NCI-H2107 treated with DMSO at 0.1 percent for 48 hours (cell line): ENCODE measurements at regions not wholly inside any gene's neighbourhood (a gene's known extent, or its start where the extent isn't known, plus 50 kb on each side); places are given as distances from the start of the nearest gene placed in this dataset.
"Not testable (repeated sequence)": the region's sequence is repeated elsewhere in the genome, so short reads cannot be mapped to it uniquely, and the experiment has no call there.

Source experiments
- DNase-seq: peaks from one replicate; lab custom pipeline; 2025; ENCODE audit not compliant: unreplicated experiment; lab: John Stamatoyannopoulos, UW

DNA sequence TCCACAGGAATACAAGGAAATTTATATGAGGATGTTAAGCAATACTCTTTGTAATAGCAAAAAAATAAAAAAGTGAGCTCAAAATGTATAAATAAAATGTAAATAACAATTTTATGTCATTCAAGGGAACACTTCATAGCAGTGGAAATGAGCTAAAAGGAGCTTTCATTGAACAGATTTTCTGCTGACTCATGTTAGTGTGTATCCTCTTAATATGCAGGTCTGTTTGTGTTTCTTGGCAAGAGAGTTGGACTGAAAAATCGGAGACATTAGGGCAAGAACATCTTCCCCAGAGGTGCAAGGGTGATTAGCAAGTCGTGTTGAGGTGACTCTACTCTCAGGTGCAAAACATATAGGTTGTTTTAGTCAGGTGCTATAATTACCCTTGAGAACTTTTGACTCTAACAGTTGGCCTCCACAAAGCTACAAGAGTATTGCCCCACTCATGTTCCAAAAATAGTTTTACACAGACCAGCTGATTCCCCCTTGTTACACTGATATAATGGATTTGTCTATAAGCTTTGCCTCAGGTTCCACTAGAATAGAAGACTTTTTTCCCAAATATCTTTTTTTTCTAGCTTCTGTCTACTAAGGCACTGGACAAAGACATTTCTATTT is 702.9 kb downstream of the TENT5A start:
- DNase-seq = no peak

DNA sequence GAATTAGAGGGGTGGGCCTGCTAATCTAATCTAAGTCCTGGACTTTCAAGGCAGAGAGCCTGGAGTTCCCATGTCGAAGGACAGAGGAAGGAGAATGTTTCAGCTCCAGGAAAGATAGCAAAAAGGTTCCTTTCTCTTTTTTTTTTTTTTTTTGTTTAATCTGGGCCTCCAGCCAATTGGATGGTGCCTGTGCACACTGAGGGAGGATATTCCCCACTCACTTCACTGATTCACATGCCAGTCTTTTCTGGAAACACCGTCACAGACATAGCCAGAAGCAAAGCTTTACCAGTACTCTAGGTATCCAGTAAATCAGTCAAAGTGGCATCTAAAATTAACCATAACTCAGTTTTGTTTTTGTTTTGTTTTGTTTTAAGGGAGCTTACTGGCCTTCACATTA is 721.1 kb downstream of the TENT5A start:
- DNase-seq = no peak

DNA sequence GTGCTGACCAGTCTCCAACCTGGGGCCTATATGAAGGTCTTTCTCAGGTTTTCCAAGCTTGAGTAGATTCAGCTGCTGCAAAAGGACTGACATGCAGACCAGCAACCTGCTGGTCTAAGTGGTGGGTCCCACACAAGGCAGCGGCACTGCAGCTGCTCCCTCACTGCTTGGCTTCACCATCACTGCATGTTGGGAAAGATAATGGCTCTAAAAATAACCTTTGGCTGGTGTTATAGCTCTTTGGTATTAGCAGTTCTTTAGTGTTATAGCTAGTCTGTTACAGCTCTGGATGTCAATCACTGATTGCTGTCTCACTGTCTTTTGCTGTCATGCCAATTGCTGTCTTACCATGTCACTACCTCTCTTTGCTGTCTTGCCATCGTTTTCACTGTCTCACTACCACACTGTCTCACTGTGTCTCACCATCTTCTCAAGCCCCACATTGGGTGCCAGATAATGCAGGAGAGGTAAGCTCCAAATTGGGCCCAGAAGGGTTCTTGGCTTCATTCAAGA is 726.4 kb downstream of the TENT5A start:
- DNase-seq = no peak

DNA sequence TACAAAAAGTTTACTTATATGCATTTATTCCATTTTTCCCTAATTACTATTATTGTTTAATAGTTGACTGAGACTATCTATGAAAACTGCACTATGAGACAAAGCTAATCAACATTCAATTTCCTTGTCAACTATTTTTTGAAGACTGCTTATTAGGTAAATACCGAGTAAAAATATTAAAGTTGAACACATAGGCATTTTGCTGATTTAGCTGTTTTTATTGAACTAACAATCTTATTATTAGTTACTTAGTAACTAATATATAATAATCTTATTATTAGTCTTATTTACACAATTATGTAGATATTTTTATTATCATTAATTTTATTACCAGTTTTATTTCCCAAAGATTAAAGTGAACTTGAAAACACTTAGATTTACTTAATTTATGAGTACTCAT is 728.8 kb downstream of the TENT5A start:
- DNase-seq = no peak

DNA sequence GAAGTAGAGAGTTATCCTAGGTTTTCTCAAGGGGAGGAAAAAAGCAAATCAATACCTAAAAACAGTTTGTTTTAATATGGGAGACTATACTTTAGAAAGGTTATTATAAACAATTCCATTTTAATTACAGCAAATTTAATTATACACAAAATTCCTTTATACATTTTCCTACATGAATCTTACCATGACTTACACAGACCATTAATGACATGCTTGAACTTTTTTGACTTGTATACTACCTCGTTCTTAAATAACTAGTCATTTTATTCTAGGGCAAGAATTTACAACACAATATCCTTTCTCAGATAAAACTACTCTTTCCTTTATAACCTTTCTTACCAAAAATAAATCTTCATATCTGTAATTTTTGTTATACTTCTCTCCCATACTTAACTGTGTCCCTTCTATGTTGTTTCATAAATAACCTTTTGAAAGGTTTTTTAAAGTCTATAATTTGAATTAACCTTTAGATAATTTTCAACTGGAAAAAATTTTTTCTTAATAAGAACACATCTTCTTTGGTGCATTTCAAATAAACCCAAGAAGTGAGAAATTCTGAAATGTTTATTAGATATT is 729.4 kb downstream of the TENT5A start:
- no peak for DNase-seq

DNA sequence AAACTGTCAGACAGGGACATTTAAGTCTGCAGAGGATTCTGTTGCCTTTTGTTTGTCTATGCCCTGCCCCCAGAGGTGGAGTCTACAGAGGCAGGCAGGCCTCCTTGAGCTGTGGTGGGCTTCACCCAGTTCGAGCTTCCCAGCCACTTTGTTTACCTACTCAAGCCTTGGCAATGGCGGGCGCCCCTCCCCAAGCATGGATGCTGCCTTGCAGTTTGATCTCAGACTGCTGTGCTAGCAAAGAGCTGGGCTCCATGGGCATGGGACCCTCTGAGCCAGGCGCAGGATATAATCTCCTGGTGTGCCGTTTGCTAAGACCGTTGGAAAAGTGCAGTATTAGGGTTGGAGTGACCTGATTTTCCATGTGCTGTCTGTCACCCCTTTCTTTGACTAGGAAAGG is 734.9 kb downstream of the TENT5A start:
- DNase-seq = not testable (repeated sequence)

DNA sequence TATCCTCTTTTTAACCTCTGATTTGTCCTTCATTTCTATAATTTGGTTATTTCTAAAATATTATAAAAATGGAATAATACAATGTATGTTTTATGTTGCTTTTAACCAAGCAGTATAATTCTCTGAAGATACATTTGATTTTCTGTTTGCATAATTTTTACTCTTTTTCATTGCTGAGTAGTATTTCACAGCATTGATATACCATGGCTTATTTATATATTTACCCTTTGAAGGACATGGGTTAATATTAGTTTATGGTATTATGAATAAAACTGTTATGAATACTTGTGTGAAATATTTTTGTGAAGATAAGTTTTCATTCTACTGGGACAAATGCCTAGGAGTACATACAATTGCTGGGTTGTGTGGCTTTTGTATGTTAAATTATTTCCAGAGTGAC is 748.6 kb downstream of the TENT5A start:
- no peak for DNase-seq

DNA sequence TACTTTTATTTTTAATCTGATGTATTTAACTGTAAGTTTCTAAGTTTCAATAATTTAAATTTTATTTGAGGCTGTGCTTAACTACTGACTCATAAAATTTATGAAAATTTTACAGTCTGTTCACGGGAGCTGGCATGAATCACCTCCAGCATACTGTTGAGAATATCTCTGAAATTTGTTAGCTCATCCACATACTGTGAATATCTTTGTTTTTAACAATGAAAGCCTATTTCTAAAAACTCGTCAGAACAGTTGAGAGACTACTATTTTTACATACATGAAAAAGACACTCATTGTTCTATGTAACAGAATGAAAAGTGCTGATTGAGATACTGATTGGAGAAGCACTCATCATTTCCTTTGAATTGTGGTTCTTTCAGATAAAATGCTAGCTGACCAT is 749.3 kb downstream of the TENT5A start:
- no peak for DNase-seq

DNA sequence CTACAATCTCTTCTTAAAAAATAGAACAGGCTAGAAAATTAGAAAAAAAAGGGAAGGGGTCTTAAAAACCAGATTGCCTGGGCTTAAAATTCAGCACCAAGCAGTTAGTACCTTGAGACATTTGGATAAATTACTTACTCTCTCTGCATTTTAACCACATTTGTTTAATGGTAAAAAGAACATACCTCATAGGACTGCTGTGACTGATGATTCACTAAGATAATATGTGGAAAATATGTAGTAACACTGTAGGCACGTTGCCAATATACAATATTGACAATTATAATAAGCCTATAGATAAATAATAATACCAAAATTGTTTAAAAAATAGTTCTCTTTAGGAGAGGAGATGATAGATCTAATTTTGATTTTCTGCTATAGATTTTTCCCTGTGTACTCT is 750.4 kb downstream of the TENT5A start:
- no peak for DNase-seq

DNA sequence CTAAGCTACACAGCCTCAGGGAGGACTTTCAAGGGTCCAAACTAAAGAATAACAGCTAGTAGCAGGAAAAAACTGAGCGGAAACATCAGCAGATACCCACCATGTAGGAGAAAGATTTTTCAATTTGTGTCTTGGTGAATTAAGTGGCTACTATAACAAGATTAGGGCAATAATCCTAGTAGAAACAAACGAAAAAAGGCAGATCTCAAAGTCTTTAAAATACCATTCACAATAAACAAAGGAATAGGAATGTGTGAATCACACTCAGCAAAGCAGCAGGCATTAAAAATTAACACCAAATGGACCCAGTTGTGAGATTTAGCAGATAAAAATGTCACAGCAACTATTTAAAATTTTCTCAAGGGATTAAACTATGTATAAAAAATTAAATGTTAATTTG is 761.2 kb downstream of the TENT5A start:
- DNase-seq = no peak

DNA sequence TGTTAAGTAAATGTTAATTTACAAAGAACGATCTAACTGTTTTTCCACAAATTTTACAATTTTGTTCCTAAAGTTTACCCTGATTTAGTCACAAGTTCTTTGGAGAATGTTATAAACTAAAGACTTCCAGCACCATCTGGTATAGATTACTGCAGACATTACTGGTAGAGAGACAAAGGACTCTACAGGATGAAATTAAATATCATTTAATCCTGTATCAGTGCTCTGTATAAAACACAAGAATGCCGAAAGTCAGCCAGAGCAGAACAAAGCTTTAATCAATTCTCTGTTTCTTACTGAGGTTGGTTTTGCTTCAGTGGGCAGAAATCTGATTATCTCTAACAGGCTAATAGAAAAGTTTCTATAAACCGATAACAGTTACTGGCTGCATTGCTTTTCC is 763.6 kb downstream of the TENT5A start:
- DNase-seq = no peak

DNA sequence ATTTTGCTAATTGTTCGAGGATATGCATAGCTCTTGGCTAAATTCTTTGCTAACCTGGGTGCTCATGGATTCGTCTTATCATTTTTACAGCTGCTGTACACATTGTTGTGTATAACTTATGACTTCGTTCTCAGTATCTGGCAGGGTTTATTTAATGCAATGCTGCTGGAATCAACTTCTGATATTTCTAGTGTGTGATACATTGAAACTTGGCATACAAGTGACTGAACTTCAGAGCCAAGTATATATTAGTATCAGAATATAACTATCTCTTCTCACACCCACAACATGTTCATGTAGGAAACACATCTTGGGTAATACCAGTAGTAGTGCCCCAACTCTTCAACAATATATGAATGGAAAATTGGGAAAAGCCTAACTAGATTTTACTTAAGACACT is 764.2 kb downstream of the TENT5A start:
- DNase-seq = no peak

DNA sequence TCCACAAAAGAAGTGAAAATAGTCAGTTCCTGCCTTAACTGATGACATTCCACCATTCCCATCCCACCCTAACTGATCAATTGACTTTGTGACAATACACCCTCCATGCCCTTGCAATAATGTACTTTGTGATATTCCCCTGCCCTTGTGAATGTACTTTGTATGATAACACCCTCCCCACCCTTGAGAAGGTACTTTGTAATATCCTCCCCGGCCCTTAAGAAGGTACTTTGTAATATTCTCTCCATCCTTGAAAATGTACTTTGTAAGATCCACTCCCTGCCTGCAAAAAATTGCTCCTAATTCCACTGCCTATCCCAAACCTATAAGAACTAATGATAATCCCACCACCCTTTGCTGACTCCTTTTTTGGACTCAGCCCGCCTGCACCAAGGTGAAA is 771.3 kb downstream of the TENT5A start:
- DNase-seq = not testable (repeated sequence)

DNA sequence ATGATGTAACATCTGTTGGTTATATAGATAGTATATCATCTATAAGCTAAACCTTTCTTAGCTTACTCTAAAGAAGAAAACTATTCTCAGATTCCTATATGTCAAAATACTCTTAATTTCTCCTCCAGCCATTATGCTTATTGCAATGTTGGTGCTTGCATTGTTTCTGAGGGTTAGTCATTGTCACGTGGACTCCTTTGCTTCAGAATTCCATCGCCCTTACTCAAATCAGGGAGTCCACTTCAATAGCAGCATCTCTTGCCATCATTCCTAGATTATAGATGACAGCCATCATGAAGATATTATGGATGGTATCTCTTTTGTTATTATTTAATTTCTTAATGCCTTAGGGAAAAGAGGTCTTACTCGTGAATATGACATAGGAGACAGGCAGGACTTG is 776.1 kb downstream of the TENT5A start:
- DNase-seq = no peak

DNA sequence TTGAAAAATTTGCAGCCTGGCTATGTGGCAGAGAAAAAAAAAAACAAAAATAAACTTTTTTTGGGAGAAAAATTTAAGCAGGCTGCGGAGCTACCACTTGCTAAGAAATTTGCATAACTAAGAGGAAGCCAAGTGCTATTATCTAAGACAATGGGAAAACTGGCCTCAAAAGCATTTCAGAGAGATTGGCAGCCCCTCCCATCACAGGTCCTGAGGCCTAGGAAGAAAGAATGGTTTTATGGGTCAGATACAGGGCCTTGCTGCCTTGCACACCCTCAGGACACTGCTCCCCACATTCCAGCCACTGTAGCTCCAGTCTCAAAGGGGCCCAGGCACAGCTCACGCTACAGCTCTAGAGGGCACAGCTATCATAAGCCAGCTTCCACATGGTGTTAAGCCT is 777.9 kb downstream of the TENT5A start:
- no peak for DNase-seq

DNA sequence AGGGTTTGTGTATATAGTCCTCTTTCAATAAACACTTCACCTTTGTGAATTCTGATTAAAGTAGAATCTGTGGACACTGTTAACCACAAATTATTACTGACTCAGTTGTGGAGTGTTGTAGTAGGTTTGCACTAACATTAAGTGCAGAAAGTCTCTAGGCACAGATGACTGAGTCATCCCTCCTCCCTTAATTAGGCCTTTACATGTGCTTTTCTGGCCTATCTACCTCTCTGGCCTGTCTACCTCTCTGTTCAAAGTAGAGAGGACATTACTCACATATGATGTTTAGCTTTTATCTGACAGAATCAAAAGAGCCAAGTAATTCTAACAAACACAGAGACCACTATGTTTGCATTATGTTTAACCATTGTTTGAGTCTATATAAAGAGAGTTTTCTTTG is 783.0 kb downstream of the TENT5A start:
- no peak for DNase-seq

DNA sequence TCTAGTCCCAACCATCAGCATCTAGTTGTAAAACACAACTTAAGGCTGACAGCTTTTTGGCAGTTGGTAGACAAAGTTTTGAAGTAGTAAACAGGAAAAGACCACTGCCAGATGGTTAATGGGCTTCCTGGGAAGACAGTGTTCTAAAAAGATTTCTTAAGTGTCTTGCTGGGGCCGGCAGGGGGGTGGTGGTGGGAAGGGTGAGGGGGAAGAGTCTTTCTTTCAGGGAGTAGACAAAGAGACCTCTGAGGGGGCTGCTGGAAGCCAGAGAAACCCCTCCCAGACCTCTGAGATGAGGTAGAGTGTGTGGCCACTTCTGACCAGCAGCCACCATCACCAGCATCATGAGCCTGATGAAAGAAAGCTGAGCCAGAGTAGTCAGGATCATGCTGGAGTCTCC is 784.9 kb downstream of the TENT5A start:
- no peak for DNase-seq

DNA sequence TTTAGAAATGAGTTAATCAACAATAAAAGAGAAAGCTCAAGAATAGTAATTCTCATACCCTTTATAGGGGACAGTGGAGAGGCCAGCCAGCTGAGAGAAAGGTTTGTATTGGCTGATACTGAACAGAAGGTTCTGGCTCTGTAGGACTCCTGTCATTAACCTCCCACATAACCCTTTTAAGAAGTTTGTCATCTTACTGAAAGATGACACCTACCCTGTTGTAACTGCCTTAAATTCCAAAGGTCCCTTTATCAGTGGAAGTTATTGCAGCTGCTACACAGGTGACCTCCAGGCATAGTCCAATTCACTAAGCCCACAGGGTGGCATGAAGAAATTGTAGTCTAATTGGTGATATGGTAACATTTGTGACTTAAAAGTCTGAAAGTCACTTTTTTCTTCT is 790.1 kb downstream of the TENT5A start:
- no peak for DNase-seq

DNA sequence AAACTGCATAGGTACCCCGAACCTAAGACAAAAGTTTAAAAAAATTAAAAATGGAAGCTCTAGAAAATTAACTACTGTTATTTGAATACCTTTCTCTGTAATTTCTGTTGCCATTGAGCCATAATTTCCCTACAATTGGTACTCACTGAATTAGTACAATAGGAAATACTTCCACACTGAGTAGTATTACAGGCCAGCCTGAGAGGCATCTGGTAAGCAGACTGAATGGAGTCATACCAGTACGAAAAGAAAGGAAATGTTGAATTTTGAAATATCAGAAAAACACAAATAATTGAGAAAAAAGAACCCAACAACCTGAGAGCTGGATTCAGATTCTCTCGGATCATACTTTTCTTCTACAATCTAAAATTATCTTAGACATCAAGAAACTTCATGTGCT is 791.3 kb downstream of the TENT5A start:
- DNase-seq = no peak

DNA sequence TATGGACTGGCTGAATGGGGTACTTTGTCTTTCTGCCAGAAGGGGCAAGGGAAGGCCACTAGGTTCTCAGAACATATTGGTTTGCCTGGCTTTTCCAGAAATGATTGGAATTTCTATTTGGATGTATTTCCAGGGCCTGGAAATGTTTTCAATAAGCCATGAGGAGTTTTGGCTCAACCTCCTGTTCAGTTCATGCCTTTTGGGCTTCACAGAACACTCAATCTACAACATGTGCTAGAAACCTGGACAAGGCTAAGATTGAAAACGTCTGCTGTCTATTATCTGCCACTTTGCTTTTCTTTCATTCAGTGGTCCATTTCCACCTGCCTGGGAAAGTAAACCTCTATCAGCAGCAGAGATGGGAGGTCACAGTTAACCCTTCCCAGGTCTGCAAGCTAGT is 793.4 kb downstream of the TENT5A start:
- no peak for DNase-seq

DNA sequence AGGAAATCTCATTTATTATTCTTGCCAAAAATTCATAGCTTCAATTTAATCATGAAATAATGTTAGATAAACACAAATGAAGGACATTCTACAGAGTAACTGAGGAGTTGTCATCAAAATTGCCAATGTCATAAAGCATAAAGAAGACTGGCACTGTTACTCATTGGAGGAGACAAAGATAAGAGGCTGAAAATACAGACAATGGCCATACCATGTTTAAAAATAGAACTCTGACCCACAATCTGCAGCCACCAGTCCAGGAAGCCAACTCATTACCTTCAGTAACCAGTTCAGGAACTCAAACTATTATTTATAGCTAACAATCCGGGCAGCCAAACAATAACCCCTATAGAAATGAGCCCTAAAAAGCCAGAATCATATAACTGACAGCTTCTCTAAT is 795.6 kb downstream of the TENT5A start:
- no peak for DNase-seq

DNA sequence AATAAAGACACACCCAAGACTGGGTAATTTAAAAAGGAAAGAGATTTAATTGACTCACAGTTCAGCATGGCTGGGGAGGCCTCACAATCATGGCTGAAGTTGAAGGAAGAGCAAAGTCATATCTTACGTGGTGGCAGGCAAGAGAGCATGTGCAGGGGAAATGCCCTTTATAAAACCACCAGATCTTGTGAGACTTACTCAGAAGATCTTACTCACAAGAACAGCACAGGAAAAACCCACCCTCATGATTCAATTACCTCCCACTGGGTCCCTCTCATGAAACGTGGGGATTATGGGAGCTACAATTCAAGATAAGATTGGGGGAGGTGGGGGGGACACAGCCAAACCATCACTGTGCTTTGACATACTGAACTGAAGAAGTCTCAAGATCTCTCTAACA is 800.0 kb downstream of the TENT5A start:
- not testable (repeated sequence) for DNase-seq

DNA sequence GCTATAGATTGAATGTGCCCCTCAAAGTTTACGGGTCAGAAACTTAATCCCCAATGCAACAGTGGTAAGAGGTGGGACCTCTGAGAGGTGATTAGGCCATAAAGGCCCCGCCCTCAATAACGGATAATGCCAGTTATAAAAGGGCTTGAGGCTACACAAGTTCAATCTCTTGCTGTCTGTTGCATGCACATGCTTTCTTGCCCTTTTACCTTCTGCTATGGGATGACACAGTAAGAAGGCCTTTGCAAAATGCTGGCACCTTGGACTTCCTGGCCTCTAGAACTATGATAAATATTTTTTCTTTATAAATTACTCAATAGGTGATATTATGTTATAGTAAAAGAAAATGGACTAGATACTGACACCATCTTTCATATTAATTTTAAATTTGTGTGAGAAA is 806.1 kb downstream of the TENT5A start:
- no peak for DNase-seq
